GM20000 (cell line): ENCODE measurements at regions not wholly inside any gene's neighbourhood (a gene's known extent, or its start where the extent isn't known, plus 50 kb on each side); places are given as distances from the start of the nearest gene placed in this dataset.

ENCODE experiments used
- DNase-seq: peaks from one replicate; pipeline ENCODE4 v3.0.0; 2012; ENCODE audit warnings: low spot score
- TF ChIP-seq, protein P1 (sequence below): IDR thresholded peaks from 2 replicates; pipeline ENCODE4 v1.5.1; 2012; ENCODE audit warnings: mild to moderate bottlenecking, control low read depth; ENCODE audit errors: extremely low read depth, missing control alignments

DNA sequence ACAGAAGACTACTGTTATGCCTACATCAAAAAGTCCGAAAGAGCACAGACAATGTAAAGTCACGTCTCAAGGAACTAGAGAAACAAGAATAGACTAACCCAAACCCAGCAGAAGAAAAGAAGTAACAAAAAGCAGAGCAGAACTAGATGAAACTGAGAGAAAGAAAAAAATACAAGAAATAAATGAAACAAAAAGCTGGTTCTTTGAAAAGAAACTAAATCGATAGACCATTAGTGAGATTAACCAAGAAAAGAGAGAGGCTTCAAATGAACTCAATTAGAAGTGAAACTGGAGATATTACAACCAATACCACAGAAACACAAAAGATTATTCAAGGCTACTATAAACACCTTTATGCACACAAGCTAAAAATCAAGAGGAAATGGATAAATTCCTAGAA is 271.8 kb downstream of the MBD2 start:
- TF ChIP-seq, protein P1, sequence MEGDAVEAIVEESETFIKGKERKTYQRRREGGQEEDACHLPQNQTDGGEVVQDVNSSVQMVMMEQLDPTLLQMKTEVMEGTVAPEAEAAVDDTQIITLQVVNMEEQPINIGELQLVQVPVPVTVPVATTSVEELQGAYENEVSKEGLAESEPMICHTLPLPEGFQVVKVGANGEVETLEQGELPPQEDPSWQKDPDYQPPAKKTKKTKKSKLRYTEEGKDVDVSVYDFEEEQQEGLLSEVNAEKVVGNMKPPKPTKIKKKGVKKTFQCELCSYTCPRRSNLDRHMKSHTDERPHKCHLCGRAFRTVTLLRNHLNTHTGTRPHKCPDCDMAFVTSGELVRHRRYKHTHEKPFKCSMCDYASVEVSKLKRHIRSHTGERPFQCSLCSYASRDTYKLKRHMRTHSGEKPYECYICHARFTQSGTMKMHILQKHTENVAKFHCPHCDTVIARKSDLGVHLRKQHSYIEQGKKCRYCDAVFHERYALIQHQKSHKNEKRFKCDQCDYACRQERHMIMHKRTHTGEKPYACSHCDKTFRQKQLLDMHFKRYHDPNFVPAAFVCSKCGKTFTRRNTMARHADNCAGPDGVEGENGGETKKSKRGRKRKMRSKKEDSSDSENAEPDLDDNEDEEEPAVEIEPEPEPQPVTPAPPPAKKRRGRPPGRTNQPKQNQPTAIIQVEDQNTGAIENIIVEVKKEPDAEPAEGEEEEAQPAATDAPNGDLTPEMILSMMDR = no peak
- no peak for DNase-seq

DNA sequence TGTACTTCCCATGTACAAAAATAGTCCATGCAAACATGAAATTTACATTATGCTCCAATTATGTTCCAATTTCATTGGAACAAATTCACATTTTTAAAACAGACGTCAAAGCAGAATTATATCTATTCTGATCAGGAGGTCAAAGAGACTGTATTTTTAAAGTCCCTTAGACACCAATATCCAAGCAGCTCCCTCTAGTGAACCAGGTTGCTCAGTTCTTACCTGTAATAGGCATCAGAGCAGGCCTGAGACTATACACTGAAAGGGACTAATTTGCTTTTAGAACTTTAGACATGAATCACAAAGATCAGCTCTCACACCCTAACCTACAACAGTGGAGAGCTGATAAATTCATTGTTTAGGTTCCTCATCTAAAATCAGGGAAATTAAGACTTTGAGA is 273.9 kb downstream of the MBD2 start:
- DNase-seq = no peak
- TF ChIP-seq, protein P1 = no peak

DNA sequence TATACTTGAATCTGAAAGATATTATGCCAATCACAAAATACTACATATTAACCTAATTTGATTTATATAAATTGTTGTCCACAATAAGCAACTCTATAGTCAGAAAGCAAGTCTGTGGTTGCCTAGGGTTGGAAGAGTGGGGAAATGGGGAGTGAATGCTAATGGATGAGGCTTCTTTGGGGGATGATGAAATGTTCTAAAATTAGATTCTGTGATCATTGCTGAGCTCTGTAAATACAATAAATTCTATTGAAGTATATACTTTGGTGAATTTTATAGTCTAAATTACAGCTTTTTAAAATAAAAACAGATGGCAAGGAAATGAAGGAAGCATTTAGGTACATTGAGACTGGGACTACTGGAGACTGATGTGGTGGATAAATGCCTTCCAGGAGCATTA is 275.5 kb downstream of the MBD2 start:
- DNase-seq = no peak
- TF ChIP-seq, protein P1 = no peak

DNA sequence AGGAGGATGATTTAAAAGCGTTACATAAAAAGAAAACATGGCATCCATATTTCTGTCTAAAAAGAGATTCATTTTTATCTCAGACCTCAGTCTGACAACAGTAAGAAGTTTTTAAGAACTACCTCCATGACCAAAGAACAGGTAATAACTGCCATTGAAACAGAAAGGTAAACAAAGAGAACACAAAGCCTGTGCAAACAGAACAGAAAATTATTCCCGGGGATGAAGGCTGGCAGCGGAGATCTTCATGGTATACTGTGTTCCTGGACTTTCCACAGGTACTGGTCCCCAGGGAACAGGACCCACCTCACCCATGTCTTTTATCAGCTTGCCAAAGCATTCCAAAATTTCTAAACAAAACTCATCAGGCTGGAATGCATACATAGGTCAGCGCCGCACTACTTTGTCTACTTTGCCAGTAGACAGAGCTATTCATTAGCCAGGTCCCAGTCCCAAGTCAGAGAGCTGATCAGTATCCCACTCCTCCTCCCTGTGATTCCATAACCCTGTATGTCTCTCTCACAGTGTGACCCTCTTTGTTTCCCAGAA is 277.3 kb downstream of the MBD2 start:
- DNase-seq = no peak
- TF ChIP-seq, protein P1 = no peak

DNA sequence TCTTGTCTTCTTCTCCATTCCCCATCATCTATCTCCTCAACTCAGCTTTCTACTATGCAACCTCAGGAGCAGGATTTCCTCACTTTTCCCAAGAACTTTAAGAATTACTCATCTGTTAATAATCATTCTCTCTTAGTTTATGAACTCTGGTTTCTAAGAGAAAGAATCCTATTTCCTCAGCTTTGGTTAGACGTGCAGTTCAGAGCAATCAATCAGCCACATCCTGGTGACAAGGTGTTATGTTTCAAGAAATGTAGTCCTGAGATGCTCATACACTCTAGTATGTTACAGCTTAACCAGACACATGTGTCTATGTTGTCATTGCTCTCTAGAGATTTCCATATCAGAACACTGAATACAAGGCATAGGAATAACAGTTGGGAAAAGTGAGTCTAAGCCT is 277.9 kb downstream of the MBD2 start:
- DNase-seq = no peak
- TF ChIP-seq, protein P1 = no peak

DNA sequence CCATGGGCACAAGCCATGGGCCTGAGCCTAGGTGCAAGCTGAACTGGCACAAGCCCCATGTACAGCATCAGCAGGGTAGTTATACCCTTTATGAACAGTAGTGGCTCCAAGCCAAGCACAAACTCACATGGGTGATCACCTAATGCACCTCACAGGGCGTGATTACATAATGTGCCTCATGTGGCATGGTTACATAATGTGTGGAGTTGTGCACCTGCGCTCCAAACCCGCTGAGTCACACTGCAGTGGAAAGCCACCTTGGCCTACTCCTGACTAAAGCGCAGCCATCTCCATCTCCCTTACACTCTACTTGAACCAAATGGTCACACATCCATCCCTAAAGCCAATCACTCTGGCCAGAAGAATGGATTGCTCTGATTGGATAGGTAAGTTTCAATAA is 279.7 kb downstream of the MBD2 start:
- TF ChIP-seq, protein P1 = no peak
- no peak for DNase-seq

DNA sequence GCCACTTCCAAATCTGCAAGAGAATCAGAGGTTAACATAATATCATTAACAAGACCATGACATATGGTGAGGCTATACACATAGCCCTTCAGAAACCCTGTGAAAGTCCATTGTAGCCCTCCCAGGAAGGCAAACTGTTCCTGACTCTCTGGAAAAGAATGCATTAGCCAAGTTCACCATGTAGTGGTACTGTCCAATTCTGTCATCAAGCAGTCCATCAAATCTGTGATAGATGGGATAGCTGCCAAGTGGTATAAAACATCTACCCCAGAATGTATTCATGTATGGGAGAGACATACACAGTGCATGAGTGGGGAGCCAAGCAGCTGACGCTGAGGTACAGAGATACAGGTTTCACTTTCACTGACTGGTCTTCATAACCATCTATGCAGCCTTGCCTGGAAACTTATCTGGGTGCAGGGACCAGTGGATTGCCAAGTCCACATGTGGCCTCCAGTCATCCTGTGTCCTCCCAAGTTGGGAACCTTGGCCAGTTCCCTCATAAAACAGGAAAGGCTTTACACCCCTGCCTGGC is 281.1 kb downstream of the MBD2 start:
- TF ChIP-seq, protein P1 = no peak
- no peak for DNase-seq
